LNCAP (cell line): ENCODE measurements at regions not wholly inside any gene's neighbourhood (a gene's known extent, or its start where the extent isn't known, plus 50 kb on each side); places are given as distances from the start of the nearest gene placed in this dataset.

Experiments used
- CTCF ChIP-seq: fragments of 450-650 bp; IDR thresholded peaks from 2 replicates; pipeline ENCODE4 v1.5.1; 2017; ENCODE audit warnings: mild to moderate bottlenecking

- TF ChIP-seq CTCF: no peak
Observed at GRCh38 chr7:136189506-136189998, 212.4 kb upstream of the MTPN start.

- TF ChIP-seq CTCF: no peak
Observed at GRCh38 chr7:136186281-136186680, 209.1 kb upstream of the MTPN start.

- no peak for TF ChIP-seq CTCF
Observed at GRCh38 chr7:136184719-136185118, 207.6 kb upstream of the MTPN start.

GRCh38 chr7:136183981-136184380 is 206.8 kb upstream of the MTPN start:
- TF ChIP-seq CTCF: peak; percentile 22; the same call in 1 of the 2 replicates

GRCh38 chr7:136180984-136181383 is 203.8 kb upstream of the MTPN start:
- no peak for TF ChIP-seq CTCF

GRCh38 chr7:136179851-136180721 is 202.9 kb upstream of the MTPN start:
- no peak for TF ChIP-seq CTCF

- TF ChIP-seq CTCF: no peak
Observed at GRCh38 chr7:136179154-136179553, 202.0 kb upstream of the MTPN start.
